T-helper 1 cell (primary cell): ENCODE measurements at regions not wholly inside any gene's neighbourhood (a gene's known extent, or its start where the extent isn't known, plus 50 kb on each side); places are given as distances from the start of the nearest gene placed in this dataset.

Experiments
- DNase-seq, 5 donors: peaks; one replicate each; pipeline ENCODE4 v3.0.0-alpha.2; 2012 to 2020

- DNase-seq = no peak
These were observed 217.0 kb upstream of the CIBAR2 start for GRCh38 chr16:85329059-85329812.

- no peak for DNase-seq
These were observed 217.9 kb upstream of the CIBAR2 start for GRCh38 chr16:85330006-85330693.

- DNase-seq = peak in 1 of 5 donors; percentile 27
These were observed 218.5 kb upstream of the CIBAR2 start for GRCh38 chr16:85330694-85331188.

GRCh38 chr16:85331688-85332087, 219.4 kb upstream of the CIBAR2 start:
- no peak for DNase-seq

GRCh38 chr16:85332175-85332574, 219.9 kb upstream of the CIBAR2 start:
- DNase-seq = no peak

GRCh38 chr16:85333337-85333736, 221.1 kb upstream of the CIBAR2 start:
- DNase-seq = no peak

- no peak for DNase-seq
These were observed 221.7 kb upstream of the CIBAR2 start for GRCh38 chr16:85333744-85334640.

- DNase-seq = no peak
These were observed 222.7 kb upstream of the CIBAR2 start for GRCh38 chr16:85334718-85335583.

- DNase-seq = no peak
These were observed 223.6 kb upstream of the CIBAR2 start for GRCh38 chr16:85335584-85336491.

GRCh38 chr16:85337910-85338637, 225.8 kb upstream of the CIBAR2 start:
- no peak for DNase-seq

- no peak for DNase-seq
These were observed 226.3 kb upstream of the CIBAR2 start for GRCh38 chr16:85338638-85338982.

- no peak for DNase-seq
These were observed 226.9 kb upstream of the CIBAR2 start for GRCh38 chr16:85338989-85339685.

- no peak for DNase-seq
These were observed 229.9 kb upstream of the CIBAR2 start for GRCh38 chr16:85341972-85342695.

GRCh38 chr16:85344502-85345128, 232.3 kb upstream of the CIBAR2 start:
- DNase-seq = no peak

GRCh38 chr16:85345129-85345639, 232.9 kb upstream of the CIBAR2 start:
- no peak for DNase-seq

- DNase-seq = no peak
These were observed 234.3 kb upstream of the CIBAR2 start for GRCh38 chr16:85346404-85347212.

- DNase-seq = no peak
These were observed 234.9 kb upstream of the CIBAR2 start for GRCh38 chr16:85347213-85347591.
